SK-N-SH (cell line): ENCODE measurements at regions not wholly inside any gene's neighbourhood (a gene's known extent, or its start where the extent isn't known, plus 50 kb on each side); places are given as distances from the start of the nearest gene placed in this dataset.

Source experiments
- CTCF ChIA-PET: fragments of 300-600, 350-600 bp; formaldehyde crosslinking; extraction: SDS; loops from one replicate; lab custom pipeline; 2021; lab: Yijun Ruan, JAX
- POLR2A ChIA-PET: fragments of 350-600 bp; sonication (Branson Sonifier 250); formaldehyde crosslinking; extraction: SDS; loops from one replicate; lab custom pipeline; 2020; ENCODE audit warnings: antibody characterized with exemption, inconsistent platforms; lab: Yijun Ruan, JAX
- DNase-seq: peaks from one replicate; pipeline ENCODE4 v3.0.0; 2012
- H2AFZ ChIP-seq: fragments of 200-600 bp; sonication (generic); 2 replicates; pipeline ENCODE4 v1.8.1; 2016; ENCODE audit warnings: antibody characterized with exemption, mild to moderate bottlenecking, low read depth
- H3F3A ChIP-seq: fragments of 200-600 bp; sonication (generic); replicated peaks from 2 replicates; pipeline ENCODE3; 2016; ENCODE audit warnings: antibody characterized with exemption, mild to moderate bottlenecking; ENCODE audit not compliant: insufficient read depth
- H3K27ac ChIP-seq, 2 experiments: fragments of 200-500 bp in 1 of 2; fragments of 200-600 bp in 1 of 2; sonication (Bioruptor generic) in 1 of 2; sonication (generic), shearing (Covaris generic) in 1 of 2; 2 replicates each; pipeline versions ENCODE4 v1.5.1 to v1.6.1; 2014 to 2016; ENCODE audit warnings: low read depth in 2 of 2, inconsistent platforms in 1 of 2, low read length in 1 of 2, mild to moderate bottlenecking in 1 of 2, mixed read lengths in 1 of 2
- H3K27me3 ChIP-seq: fragments of 200-600 bp; sonication (generic), shearing (Covaris generic); 2 replicates; pipeline ENCODE4 v1.6.1; 2016; ENCODE audit warnings: mixed run types; ENCODE audit not compliant: insufficient read depth
- H3K36me3 ChIP-seq, 2 experiments: fragments of 200-500 bp in 1 of 2; fragments of 200-600 bp in 1 of 2; sonication (Bioruptor generic) in 1 of 2; sonication (generic) in 1 of 2; replicated peaks in 1 of 2; 2 replicates each; pipeline versions ENCODE3 to v1.5.1; 2014 to 2016; ENCODE audit warnings: low read length in 1 of 2, mild to moderate bottlenecking in 1 of 2; ENCODE audit not compliant: insufficient read depth in 2 of 2, control insufficient read depth in 1 of 2
- H3K4me1 ChIP-seq, 2 experiments: fragments of 200-500 bp in 1 of 2; fragments of 200-600 bp in 1 of 2; sonication (Bioruptor generic) in 1 of 2; sonication (generic), shearing (Covaris generic) in 1 of 2; 2 replicates each; pipeline versions ENCODE4 v1.5.1 to v1.6.1; 2014 to 2016; ENCODE audit warnings: low read depth in 1 of 2, low read length in 1 of 2, mixed run types in 1 of 2; ENCODE audit not compliant: insufficient read depth in 2 of 2, control insufficient read depth in 1 of 2
- H3K4me2 ChIP-seq: fragments of 200-600 bp; sonication (generic), shearing (Covaris generic); 2 replicates; pipeline ENCODE4 v1.6.1; 2017; ENCODE audit warnings: mixed run types
- H3K4me3 ChIP-seq, 2 experiments: fragments of 200-500 bp in 1 of 2; fragments of 200-600 bp in 1 of 2; sonication (Bioruptor generic) in 1 of 2; sonication (generic), shearing (Covaris generic) in 1 of 2; 2 replicates each; pipeline versions ENCODE4 v1.5.1 to v1.8.1; 2014 to 2016; ENCODE audit warnings: low read depth in 2 of 2, inconsistent platforms in 1 of 2, low read length in 1 of 2, mild to moderate bottlenecking in 1 of 2, mixed read lengths in 1 of 2, moderate library complexity in 1 of 2
- H3K79me2 ChIP-seq: fragments of 200-600 bp; sonication (generic); 2 replicates; pipeline ENCODE4 v1.8.1; 2017; ENCODE audit warnings: mild to moderate bottlenecking; ENCODE audit not compliant: insufficient read depth
- H3K9ac ChIP-seq: fragments of 200-600 bp; sonication (generic); 2 replicates; pipeline ENCODE4 v1.6.1; 2017; ENCODE audit warnings: mixed run types
- H3K9me2 ChIP-seq: fragments of 200-600 bp; sonication (generic); 2 replicates; pipeline ENCODE4 v1.6.1; 2017; ENCODE audit warnings: mixed run types
- H3K9me3 ChIP-seq: fragments of 200-600 bp; sonication (generic); 2 replicates; pipeline ENCODE4 v1.6.1; 2017; ENCODE audit warnings: mixed run types, mild to moderate bottlenecking, moderate library complexity
- H4K20me1 ChIP-seq: fragments of 200-600 bp; sonication (generic); 2 replicates; pipeline ENCODE4 v1.6.1; 2017; ENCODE audit warnings: mild to moderate bottlenecking, mixed run types; ENCODE audit not compliant: insufficient read depth
- FOSL2 ChIP-seq: IDR thresholded peaks from 2 replicates; pipeline ENCODE4 v1.4.0; 2012; ENCODE audit warnings: low read depth, mild to moderate bottlenecking, moderate library complexity, borderline replicate concordance
- FOXJ3 ChIP-seq: sonication (generic); formaldehyde crosslinking; IDR thresholded peaks from 2 replicates; pipeline ENCODE4 v1.5.1; 2020; ENCODE audit warnings: mild to moderate bottlenecking, missing genetic modification reagents
- FOXM1 ChIP-seq: IDR thresholded peaks from 2 replicates; pipeline ENCODE4 v1.4.0; 2012; ENCODE audit warnings: low read depth, mild to moderate bottlenecking
- GATA2 ChIP-seq: sonication (generic); formaldehyde crosslinking; IDR thresholded peaks from 2 replicates; pipeline ENCODE4 v1.5.0; 2020; ENCODE audit warnings: mild to moderate bottlenecking, missing genetic modification reagents
- JUND ChIP-seq: IDR thresholded peaks from 2 replicates; pipeline ENCODE4 v1.4.0; 2012
- MAX ChIP-seq: IDR thresholded peaks from 2 replicates; pipeline ENCODE4 v1.4.0; 2012; ENCODE audit warnings: low read depth
- MXI1 ChIP-seq: IDR thresholded peaks from 2 replicates; pipeline ENCODE4 v1.6.1; 2012; ENCODE audit warnings: mild to moderate bottlenecking, low read depth, low read length, improper control_type of control experiment
- NFIC ChIP-seq: IDR thresholded peaks from 2 replicates; pipeline ENCODE4 v1.4.0; 2012; ENCODE audit warnings: borderline replicate concordance
- NRF1 ChIP-seq: IDR thresholded peaks from 2 replicates; pipeline ENCODE4 v1.6.1; 2012; ENCODE audit warnings: low read depth, mild to moderate bottlenecking, low read length
- PBX3 ChIP-seq: IDR thresholded peaks from 2 replicates; pipeline ENCODE4; 2012
- RCOR1 ChIP-seq: fragments of 150-350 bp; IDR thresholded peaks from 2 replicates; pipeline ENCODE4 v1.6.1; 2017; ENCODE audit warnings: antibody characterized with exemption, low read length
- RFX5 ChIP-seq: IDR thresholded peaks from 2 replicates; pipeline ENCODE4 v1.6.1; 2012; ENCODE audit warnings: mild to moderate bottlenecking, improper control_type of control experiment, low read length
- TAF1 ChIP-seq: IDR thresholded peaks from 2 replicates; pipeline ENCODE4 v1.6.1; 2012; ENCODE audit warnings: low read depth, mild to moderate bottlenecking, low read length, moderate library complexity, borderline replicate concordance
- USF2 ChIP-seq: fragments of 150-350 bp; IDR thresholded peaks from 2 replicates; pipeline ENCODE4 v1.6.1; 2017; ENCODE audit warnings: antibody characterized with exemption, low read length, low read depth, borderline replicate concordance
- YY1 ChIP-seq: IDR thresholded peaks from 2 replicates; pipeline ENCODE4 v1.4.0; 2012; ENCODE audit warnings: low read depth, mild to moderate bottlenecking
- WGBS: methylation state at CpG from one replicate; pipeline ENCODE4 v1.1.6; 2017; ENCODE audit warnings: low lambda C conversion rate; 5-methylcytosine and 5-hydroxymethylcytosine counted together
- TF ChIP-seq, protein P1 (sequence below): IDR thresholded peaks from 2 replicates; pipeline ENCODE4 v1.4.0; 2012; ENCODE audit warnings: low read depth, borderline replicate concordance
- TF ChIP-seq, protein P2 (sequence below): IDR thresholded peaks from 2 replicates; pipeline ENCODE4 v1.6.1; 2012; ENCODE audit warnings: mild to moderate bottlenecking, low read depth, low read length, moderate library complexity

GRCh38 chr2:196479350-196479749, 160.2 kb upstream of the CCDC150 start:
- no peak overlapping the region for H3K9ac ChIP-seq
- CTCF ChIA-PET: interaction anchor here (1.1 kb wide), 1 partner anchor 182 kb away, joined by 3 read pairs; no protein-coding TSS in a partner anchor

GRCh38 chr2:196480653-196481323, 158.7 kb upstream of the CCDC150 start:
- no peaks in the 10 kb centered on the region for H3K4me1 ChIP-seq
- no peaks in the 10 kb centered on the region for H3K9me2 ChIP-seq
- no peak overlapping the region for H3K27ac ChIP-seq
- H3K79me2 ChIP-seq: no peaks in the 10 kb centered on the region
- no peak overlapping the region for H3K4me3 ChIP-seq
- no peak overlapping the region for H2AFZ ChIP-seq
- H3K36me3 ChIP-seq: no peaks in the 10 kb centered on the region
- 96% methylated on average over 2 of the region's 2 CpGs for WGBS
- H3K9me3 ChIP-seq: no peaks in the 10 kb centered on the region
- ChIA-PET CTCF (no interaction called here), POLR2A (no interaction called here)
- H3K27me3 ChIP-seq: no peaks in the 10 kb centered on the region
- no peaks in the 10 kb centered on the region for H3F3A ChIP-seq
- no peak overlapping the region for H3K4me2 ChIP-seq
- no peak for DNase-seq
- H4K20me1 ChIP-seq: no peaks in the 10 kb centered on the region
- H3K9ac ChIP-seq: no peak overlapping the region
- TF ChIP-seq JUND (no peak), USF2 (no peak), FOSL2 (no peak), FOXM1 (no peak), YY1 (no peak)
- TF ChIP-seq, protein P1, sequence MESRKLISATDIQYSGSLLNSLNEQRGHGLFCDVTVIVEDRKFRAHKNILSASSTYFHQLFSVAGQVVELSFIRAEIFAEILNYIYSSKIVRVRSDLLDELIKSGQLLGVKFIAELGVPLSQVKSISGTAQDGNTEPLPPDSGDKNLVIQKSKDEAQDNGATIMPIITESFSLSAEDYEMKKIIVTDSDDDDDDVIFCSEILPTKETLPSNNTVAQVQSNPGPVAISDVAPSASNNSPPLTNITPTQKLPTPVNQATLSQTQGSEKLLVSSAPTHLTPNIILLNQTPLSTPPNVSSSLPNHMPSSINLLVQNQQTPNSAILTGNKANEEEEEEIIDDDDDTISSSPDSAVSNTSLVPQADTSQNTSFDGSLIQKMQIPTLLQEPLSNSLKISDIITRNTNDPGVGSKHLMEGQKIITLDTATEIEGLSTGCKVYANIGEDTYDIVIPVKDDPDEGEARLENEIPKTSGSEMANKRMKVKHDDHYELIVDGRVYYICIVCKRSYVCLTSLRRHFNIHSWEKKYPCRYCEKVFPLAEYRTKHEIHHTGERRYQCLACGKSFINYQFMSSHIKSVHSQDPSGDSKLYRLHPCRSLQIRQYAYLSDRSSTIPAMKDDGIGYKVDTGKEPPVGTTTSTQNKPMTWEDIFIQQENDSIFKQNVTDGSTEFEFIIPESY: no peak

More at GRCh38 chr2:196479350-196479749, 160.2 kb upstream of the CCDC150 start:
- H3K27me3 ChIP-seq: no peaks in the 10 kb centered on the region
- POLR2A ChIA-PET: no interaction called here
- no peaks in the 10 kb centered on the region for H3K9me2 ChIP-seq
- no peaks in the 10 kb centered on the region for H4K20me1 ChIP-seq
- no peaks in the 10 kb centered on the region for H3K79me2 ChIP-seq
- H3K9me3 ChIP-seq: no peaks in the 10 kb centered on the region
- no peaks in the 10 kb centered on the region for H3K36me3 ChIP-seq
- H3K27ac ChIP-seq: no peak overlapping the region
- no peaks in the 10 kb centered on the region for H3K4me1 ChIP-seq
- no peak for DNase-seq
- no peaks in the 10 kb centered on the region for H3F3A ChIP-seq
- H2AFZ ChIP-seq: no peak overlapping the region
- no peak overlapping the region for H3K4me2 ChIP-seq
- TF ChIP-seq MAX (no peak), PBX3 (no peak), MXI1 (no peak), FOXM1 (no peak), RFX5 (no peak), RCOR1 (no peak), TAF1 (no peak), NRF1 (no peak), FOXJ3 (CRISPR knock-in tag) (no peak), NFIC (no peak), GATA2 (no peak)
- TF ChIP-seq, protein P2, sequence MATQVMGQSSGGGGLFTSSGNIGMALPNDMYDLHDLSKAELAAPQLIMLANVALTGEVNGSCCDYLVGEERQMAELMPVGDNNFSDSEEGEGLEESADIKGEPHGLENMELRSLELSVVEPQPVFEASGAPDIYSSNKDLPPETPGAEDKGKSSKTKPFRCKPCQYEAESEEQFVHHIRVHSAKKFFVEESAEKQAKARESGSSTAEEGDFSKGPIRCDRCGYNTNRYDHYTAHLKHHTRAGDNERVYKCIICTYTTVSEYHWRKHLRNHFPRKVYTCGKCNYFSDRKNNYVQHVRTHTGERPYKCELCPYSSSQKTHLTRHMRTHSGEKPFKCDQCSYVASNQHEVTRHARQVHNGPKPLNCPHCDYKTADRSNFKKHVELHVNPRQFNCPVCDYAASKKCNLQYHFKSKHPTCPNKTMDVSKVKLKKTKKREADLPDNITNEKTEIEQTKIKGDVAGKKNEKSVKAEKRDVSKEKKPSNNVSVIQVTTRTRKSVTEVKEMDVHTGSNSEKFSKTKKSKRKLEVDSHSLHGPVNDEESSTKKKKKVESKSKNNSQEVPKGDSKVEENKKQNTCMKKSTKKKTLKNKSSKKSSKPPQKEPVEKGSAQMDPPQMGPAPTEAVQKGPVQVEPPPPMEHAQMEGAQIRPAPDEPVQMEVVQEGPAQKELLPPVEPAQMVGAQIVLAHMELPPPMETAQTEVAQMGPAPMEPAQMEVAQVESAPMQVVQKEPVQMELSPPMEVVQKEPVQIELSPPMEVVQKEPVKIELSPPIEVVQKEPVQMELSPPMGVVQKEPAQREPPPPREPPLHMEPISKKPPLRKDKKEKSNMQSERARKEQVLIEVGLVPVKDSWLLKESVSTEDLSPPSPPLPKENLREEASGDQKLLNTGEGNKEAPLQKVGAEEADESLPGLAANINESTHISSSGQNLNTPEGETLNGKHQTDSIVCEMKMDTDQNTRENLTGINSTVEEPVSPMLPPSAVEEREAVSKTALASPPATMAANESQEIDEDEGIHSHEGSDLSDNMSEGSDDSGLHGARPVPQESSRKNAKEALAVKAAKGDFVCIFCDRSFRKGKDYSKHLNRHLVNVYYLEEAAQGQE: no peak
- TF ChIP-seq, all 33 proteins: peak for 0
- H3K4me3 ChIP-seq: no peak overlapping the region
